ENCODE measurements at regions not wholly inside any gene's neighbourhood (a gene's known extent, or its start where the extent isn't known, plus 50 kb on each side); places are given as distances from the start of the nearest gene placed in this dataset.

GRCh38 chr5:92459654-92460053 lies 1076.5 kb upstream of the ARRDC3 start:
- DNase-seq: no peak

GRCh38 chr5:92455011-92455410 lies 1071.9 kb upstream of the ARRDC3 start:
- no peak for DNase-seq

GRCh38 chr5:92444888-92445287 lies 1061.8 kb upstream of the ARRDC3 start:
- DNase-seq: no peak

GRCh38 chr5:92435781-92436180 lies 1052.7 kb upstream of the ARRDC3 start:
- no peak for DNase-seq

- no peak for DNase-seq
Measured at GRCh38 chr5:92429646-92430045, 1046.5 kb upstream of the ARRDC3 start.

GRCh38 chr5:92428415-92428814 lies 1045.3 kb upstream of the ARRDC3 start:
- DNase-seq: no peak

- no peak for DNase-seq
Measured at GRCh38 chr5:92424785-92425426, 1041.8 kb upstream of the ARRDC3 start.

- DNase-seq: no peak
Measured at GRCh38 chr5:92421942-92422341, 1038.8 kb upstream of the ARRDC3 start.

GRCh38 chr5:92421196-92421595 lies 1038.1 kb upstream of the ARRDC3 start:
- DNase-seq: no peak

GRCh38 chr5:92419261-92419660 lies 1036.1 kb upstream of the ARRDC3 start:
- DNase-seq: no peak

GRCh38 chr5:92418341-92418740 lies 1035.2 kb upstream of the ARRDC3 start:
- no peak for DNase-seq

- no peak for DNase-seq
Measured at GRCh38 chr5:92409134-92409533, 1026.0 kb upstream of the ARRDC3 start.

- no peak for DNase-seq
Measured at GRCh38 chr5:92402956-92403702, 1020.0 kb upstream of the ARRDC3 start.

- no peak for DNase-seq
Measured at GRCh38 chr5:92402045-92402444, 1018.9 kb upstream of the ARRDC3 start.

GRCh38 chr5:92401492-92401891 lies 1018.4 kb upstream of the ARRDC3 start:
- no peak for DNase-seq

GRCh38 chr5:92394936-92395335 lies 1011.8 kb upstream of the ARRDC3 start:
- DNase-seq: no peak

GRCh38 chr5:92390657-92391056 lies 1007.5 kb upstream of the ARRDC3 start:
- no peak for DNase-seq

- DNase-seq: no peak
Measured at GRCh38 chr5:92380069-92380770, 997.1 kb upstream of the ARRDC3 start.

- no peak for DNase-seq
Measured at GRCh38 chr5:92378966-92379611, 996.0 kb upstream of the ARRDC3 start.

- no peak for DNase-seq
Measured at GRCh38 chr5:92374859-92375258, 991.7 kb upstream of the ARRDC3 start.

GRCh38 chr5:92372766-92373165 lies 989.6 kb upstream of the ARRDC3 start:
- no peak for DNase-seq

GRCh38 chr5:92371889-92372235 lies 988.7 kb upstream of the ARRDC3 start:
- no peak for DNase-seq

- no peak for DNase-seq
Measured at GRCh38 chr5:92371171-92371888, 988.2 kb upstream of the ARRDC3 start.

Data from T1000 (cell line).